C4-2B (cell line): ENCODE measurements at regions not wholly inside any gene's neighbourhood (a gene's known extent, or its start where the extent isn't known, plus 50 kb on each side); places are given as distances from the start of the nearest gene placed in this dataset.

ENCODE experiments used
- ZFX ChIP-seq: fragments of 450-650 bp; IDR thresholded peaks from 2 replicates; pipeline ENCODE4 v1.6.1; 2017
- TF ChIP-seq, protein P1 (sequence below): fragments of 450-650 bp; conservative IDR thresholded peaks from 2 replicates; pipeline ENCODE4 v1.5.1; 2017; ENCODE audit warnings: mild to moderate bottlenecking

DNA sequence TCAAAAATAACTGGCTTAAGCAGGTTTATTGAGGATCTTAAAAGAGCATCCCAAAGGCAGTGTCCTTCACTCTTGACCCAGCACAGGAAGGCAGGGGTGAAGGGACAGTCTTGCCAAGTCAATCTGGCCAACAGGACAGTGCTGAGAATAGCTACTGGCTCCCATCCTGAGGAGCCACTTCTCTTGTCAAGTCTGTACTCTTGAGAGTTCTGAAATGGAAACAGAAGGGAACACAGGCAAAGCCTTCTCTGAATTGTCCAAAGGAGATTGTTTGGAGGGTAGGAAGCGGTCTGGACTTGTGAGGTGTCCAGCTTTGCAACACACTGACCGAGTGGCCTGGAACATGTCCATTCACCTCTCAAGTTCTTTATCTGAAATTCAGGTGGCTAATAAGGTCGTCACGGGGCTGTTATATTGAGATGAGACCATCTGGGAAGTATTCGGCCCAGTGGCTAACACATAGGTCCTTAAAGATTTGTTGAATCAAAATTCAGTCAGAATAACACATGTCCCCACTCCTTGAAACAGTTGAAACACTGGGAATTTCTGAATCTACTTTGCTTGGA lies 99.5 kb upstream of the FHL2 start:
- TF ChIP-seq, protein P1, sequence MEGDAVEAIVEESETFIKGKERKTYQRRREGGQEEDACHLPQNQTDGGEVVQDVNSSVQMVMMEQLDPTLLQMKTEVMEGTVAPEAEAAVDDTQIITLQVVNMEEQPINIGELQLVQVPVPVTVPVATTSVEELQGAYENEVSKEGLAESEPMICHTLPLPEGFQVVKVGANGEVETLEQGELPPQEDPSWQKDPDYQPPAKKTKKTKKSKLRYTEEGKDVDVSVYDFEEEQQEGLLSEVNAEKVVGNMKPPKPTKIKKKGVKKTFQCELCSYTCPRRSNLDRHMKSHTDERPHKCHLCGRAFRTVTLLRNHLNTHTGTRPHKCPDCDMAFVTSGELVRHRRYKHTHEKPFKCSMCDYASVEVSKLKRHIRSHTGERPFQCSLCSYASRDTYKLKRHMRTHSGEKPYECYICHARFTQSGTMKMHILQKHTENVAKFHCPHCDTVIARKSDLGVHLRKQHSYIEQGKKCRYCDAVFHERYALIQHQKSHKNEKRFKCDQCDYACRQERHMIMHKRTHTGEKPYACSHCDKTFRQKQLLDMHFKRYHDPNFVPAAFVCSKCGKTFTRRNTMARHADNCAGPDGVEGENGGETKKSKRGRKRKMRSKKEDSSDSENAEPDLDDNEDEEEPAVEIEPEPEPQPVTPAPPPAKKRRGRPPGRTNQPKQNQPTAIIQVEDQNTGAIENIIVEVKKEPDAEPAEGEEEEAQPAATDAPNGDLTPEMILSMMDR = no peak
- TF ChIP-seq ZFX = no peak
